Left ventricle myocardium inferior (tissue), 1 donor: ENCODE measurements at regions not wholly inside any gene's neighbourhood (a gene's known extent, or its start where the extent isn't known, plus 50 kb on each side); places are given as distances from the start of the nearest gene placed in this dataset.

Experiments
- DNase-seq: peaks from one replicate; pipeline ENCODE4 v3.0.0-alpha.2; 2020
- H3K27ac ChIP-seq: fragments of 200-600 bp; replicated peaks from 2 replicates; pipeline ENCODE4 v1.8.0; 2021
- H3K27me3 ChIP-seq: fragments of 200-600 bp; 2 replicates; pipeline ENCODE4 v1.8.0; 2021; ENCODE audit warnings: low read depth
- H3K36me3 ChIP-seq: fragments of 200-600 bp; 2 replicates; pipeline ENCODE4 v1.8.0; 2021
- H3K4me1 ChIP-seq: fragments of 200-600 bp; 2 replicates; pipeline ENCODE4 v1.8.0; 2021
- H3K4me3 ChIP-seq: fragments of 200-600 bp; 2 replicates; pipeline ENCODE4 v1.8.0; 2021; ENCODE audit warnings: mild to moderate bottlenecking, moderate library complexity
- H3K9me3 ChIP-seq: fragments of 200-600 bp; replicated peaks from 2 replicates; pipeline ENCODE4 v1.8.0; 2021
- CTCF ChIP-seq: fragments of 200-600 bp; IDR thresholded peaks from 2 replicates; pipeline ENCODE4 v1.8.0; 2021; ENCODE audit warnings: antibody characterized with exemption, mild to moderate bottlenecking, borderline replicate concordance
- intact Hi-C: fragments of 100-400 bp; cut with micrococcal nuclease; formaldehyde crosslinking; loops from one replicate; pipeline ENCODE4 v1.11.0; 2022
- donor health status: DM: no; HTN: yes; CAD: no; lungs with severe emphysema.

GRCh38 chr3:147640781-147641180 lies 231.6 kb downstream of the ZIC1 start:
- H3K27me3 ChIP-seq, result no peaks in the 10 kb centered on the region
- no peaks in the 10 kb centered on the region for H3K4me1 ChIP-seq
- peaks cover 16% of the 10 kb centered on the region for H3K9me3 ChIP-seq
- DNase-seq, result no peak
- intact Hi-C loops, result no loop called here
- no peak overlapping the region for H3K27ac ChIP-seq
- no peak overlapping the region for H3K4me3 ChIP-seq
- no peak for TF ChIP-seq CTCF
- no peaks in the 10 kb centered on the region for H3K36me3 ChIP-seq

GRCh38 chr3:147645761-147646160 lies 236.6 kb downstream of the ZIC1 start:
- H3K27ac ChIP-seq, result no peak overlapping the region
- peaks cover 7% of the 10 kb centered on the region for H3K4me1 ChIP-seq
- H3K9me3 ChIP-seq, result no peaks in the 10 kb centered on the region
- H3K4me3 ChIP-seq, result no peak overlapping the region
- no peaks in the 10 kb centered on the region for H3K36me3 ChIP-seq
- intact Hi-C loops, result no loop called here
- no peaks in the 10 kb centered on the region for H3K27me3 ChIP-seq
- TF ChIP-seq CTCF, result no peak
- DNase-seq, result no peak

- TF ChIP-seq CTCF, result no peak
- intact Hi-C loops, result no loop called here
- H3K36me3 ChIP-seq, result no peaks in the 10 kb centered on the region
Measured at GRCh38 chr3:147649475-147649874, 240.3 kb downstream of the ZIC1 start.

GRCh38 chr3:147651107-147651778 lies 242.1 kb downstream of the ZIC1 start:
- Histone ChIP-seq H3K4me3 (no peak overlapping the region), H3K36me3 (no peaks in the 10 kb centered on the region), H3K9me3 (no peaks in the 10 kb centered on the region), H3K27ac (peak overlapping the region; percentile 60), H3K27me3 (no peaks in the 10 kb centered on the region), H3K4me1 (peaks cover 40% of the 10 kb centered on the region)
- no peak for TF ChIP-seq CTCF
- intact Hi-C loops, result no loop called here
- DNase-seq, result peak; percentile 15

More at GRCh38 chr3:147649475-147649874, 240.3 kb downstream of the ZIC1 start:
- Histone ChIP-seq H3K27ac (no peak overlapping the region), H3K9me3 (no peaks in the 10 kb centered on the region), H3K27me3 (no peaks in the 10 kb centered on the region), H3K4me3 (no peak overlapping the region), H3K4me1 (peaks cover 30% of the 10 kb centered on the region)
- DNase-seq, result no peak

- no peak for TF ChIP-seq CTCF
- H3K27ac ChIP-seq, result peak overlapping the region; percentile 60
- H3K4me3 ChIP-seq, result no peak overlapping the region
- intact Hi-C loops, result no loop called here
- peaks cover 40% of the 10 kb centered on the region for H3K4me1 ChIP-seq
- H3K27me3 ChIP-seq, result no peaks in the 10 kb centered on the region
- H3K9me3 ChIP-seq, result no peaks in the 10 kb centered on the region
- H3K36me3 ChIP-seq, result no peaks in the 10 kb centered on the region
- DNase-seq, result no peak
Measured at GRCh38 chr3:147652651-147653366, 243.6 kb downstream of the ZIC1 start.
